ENCODE measurements at regions not wholly inside any gene's neighbourhood (a gene's known extent, or its start where the extent isn't known, plus 50 kb on each side); places are given as distances from the start of the nearest gene placed in this dataset.
"Not testable (repeated sequence)": the region's sequence is repeated elsewhere in the genome, so short reads cannot be mapped to it uniquely, and the experiment has no call there.

GRCh38 chrX:63012574-63012973 lies 338.6 kb downstream of the SPIN4 start:
- Histone ChIP-seq H3K36me3 (ENCODE audit: insufficient read depth, low read length, poor library complexity, severe bottlenecking) (no peaks in the 10 kb centered on the region), H3K27me3 (replicated peaks; ENCODE audit: insufficient read depth, low read depth, low read length, poor library complexity) (no peaks in the 10 kb centered on the region), H3K4me3 (ENCODE audit: low read depth, low read length, poor library complexity, severe bottlenecking) (no peak overlapping the region), H3K9me3 (ENCODE audit: low read depth, low read length, poor library complexity, severe bottlenecking) (peaks cover 20% of the 10 kb centered on the region), H3K27ac (ENCODE audit: low read depth, low read length, poor library complexity, severe bottlenecking) (no peak overlapping the region), H3K4me1 (ENCODE audit: insufficient read depth, low read length, poor library complexity, severe bottlenecking) (no peaks in the 10 kb centered on the region)
- CTCF ChIA-PET: no interaction called here
- TF ChIP-seq EZH2 (IDR thresholded peaks at IDR 0.05; ENCODE audit: borderline replicate concordance, low read depth, low read length, poor library complexity, severe bottlenecking) (no peak), CTCF (conservative IDR thresholded peaks at IDR 0.05; ENCODE audit: low read depth, low read length) (no peak)
- DNase-seq (ENCODE audit: low spot score): no peak
- intact Hi-C loops (cut with micrococcal nuclease; ENCODE audit: unreplicated experiment): no loop called here
- BruUV-seq (replicated peaks): no TSS peak
- POLR2A ChIA-PET (ENCODE audit: low non-redundant PET): no interaction called here

- H3K36me3 ChIP-seq (ENCODE audit: insufficient read depth, low read length, poor library complexity, severe bottlenecking); BruUV-seq (replicated peaks); H3K4me3 ChIP-seq (ENCODE audit: low read depth, low read length, poor library complexity, severe bottlenecking); CTCF ChIA-PET; DNase-seq (ENCODE audit: low spot score); H3K27ac ChIP-seq (ENCODE audit: low read depth, low read length, poor library complexity, severe bottlenecking); intact Hi-C loops (cut with micrococcal nuclease; ENCODE audit: unreplicated experiment); H3K27me3 ChIP-seq (replicated peaks; ENCODE audit: insufficient read depth, low read depth, low read length, poor library complexity); POLR2A ChIA-PET (ENCODE audit: low non-redundant PET); H3K4me1 ChIP-seq (ENCODE audit: insufficient read depth, low read length, poor library complexity, severe bottlenecking): not testable (repeated sequence)
- peaks cover 27% of the 10 kb centered on the region for H3K9me3 ChIP-seq (ENCODE audit: low read depth, low read length, poor library complexity, severe bottlenecking)
Measured at GRCh38 chrX:63000196-63000595, 350.9 kb downstream of the SPIN4 start.
